ENCODE measurements at regions not wholly inside any gene's neighbourhood (a gene's known extent, or its start where the extent isn't known, plus 50 kb on each side); places are given as distances from the start of the nearest gene placed in this dataset.
"Not testable (repeated sequence)": the region's sequence is repeated elsewhere in the genome, so short reads cannot be mapped to it uniquely, and the experiment has no call there.

- no peaks in the 10 kb centered on the region for H3K27me3 ChIP-seq (ENCODE audit: control insufficient read depth, insufficient read depth, low read length)
- no peak overlapping the region for H3K27ac ChIP-seq (ENCODE audit: insufficient read depth, low read length)
- H3K4me1 ChIP-seq (ENCODE audit: control insufficient read depth, extremely low read depth, insufficient read depth, low read length), result no peaks in the 10 kb centered on the region
- H2AFZ ChIP-seq (ENCODE audit: low read length), result no peak overlapping the region
- H4K20me1 ChIP-seq (ENCODE audit: control insufficient read depth, extremely low read depth, insufficient read depth, low read length), result no peaks in the 10 kb centered on the region
- no peaks in the 10 kb centered on the region for H3K79me2 ChIP-seq (ENCODE audit: control insufficient read depth, insufficient read depth, low read length)
- H3K4me2 ChIP-seq (ENCODE audit: extremely low read depth, insufficient read depth, low read length), result no peak overlapping the region
- TF ChIP-seq CTCF (conservative IDR thresholded peaks at IDR 0.05 in 1 of 2, IDR thresholded peaks at IDR 0.05 in 1 of 2; ENCODE audit: low read depth in 1 of 2, low read length in 2 of 2), result no peak
- TF ChIP-seq EZH2 (IDR thresholded peaks at IDR 0.05; ENCODE audit: low read length, missing control alignments), result no peak
- DNase-seq (ENCODE audit: low read depth in 2 of 2), result no peak
- H3K9ac ChIP-seq (ENCODE audit: insufficient read depth, low read length), result no peak overlapping the region
- H3K9me3 ChIP-seq (ENCODE audit: control insufficient read depth, insufficient read depth, low read depth, low read length), result no peaks in the 10 kb centered on the region
- H3K4me3 ChIP-seq (replicated peaks in 1 of 4; ENCODE audit: control extremely low read depth in 1 of 4, insufficient read depth in 1 of 4, low read depth in 3 of 4, low read length in 4 of 4), result no peak overlapping the region
- no peaks in the 10 kb centered on the region for H3K36me3 ChIP-seq (ENCODE audit: control insufficient read depth, insufficient read depth, low read length)
Observed at GRCh38 chr22:33986167-33986771, 66.0 kb upstream of the LARGE1 start.

GRCh38 chr22:33986954-33987353 lies 66.7 kb upstream of the LARGE1 start:
- H4K20me1 ChIP-seq (ENCODE audit: control insufficient read depth, extremely low read depth, insufficient read depth, low read length), result no peaks in the 10 kb centered on the region
- no peak overlapping the region for H2AFZ ChIP-seq (ENCODE audit: low read length)
- no peak overlapping the region for H3K27ac ChIP-seq (ENCODE audit: insufficient read depth, low read length)
- no peaks in the 10 kb centered on the region for H3K9me3 ChIP-seq (ENCODE audit: control insufficient read depth, insufficient read depth, low read depth, low read length)
- no peak overlapping the region for H3K9ac ChIP-seq (ENCODE audit: insufficient read depth, low read length)
- H3K36me3 ChIP-seq (ENCODE audit: control insufficient read depth, insufficient read depth, low read length), result no peaks in the 10 kb centered on the region
- no peak overlapping the region for H3K4me2 ChIP-seq (ENCODE audit: extremely low read depth, insufficient read depth, low read length)
- H3K79me2 ChIP-seq (ENCODE audit: control insufficient read depth, insufficient read depth, low read length), result no peaks in the 10 kb centered on the region
- H3K27me3 ChIP-seq (ENCODE audit: control insufficient read depth, insufficient read depth, low read length), result no peaks in the 10 kb centered on the region
- H3K4me1 ChIP-seq (ENCODE audit: control insufficient read depth, extremely low read depth, insufficient read depth, low read length), result no peaks in the 10 kb centered on the region
- no peak overlapping the region for H3K4me3 ChIP-seq (replicated peaks in 1 of 4; ENCODE audit: control extremely low read depth in 1 of 4, insufficient read depth in 1 of 4, low read depth in 3 of 4, low read length in 4 of 4)
- TF ChIP-seq CTCF (conservative IDR thresholded peaks at IDR 0.05 in 1 of 2, IDR thresholded peaks at IDR 0.05 in 1 of 2; ENCODE audit: low read depth in 1 of 2, low read length in 2 of 2), result no peak
- no peak for TF ChIP-seq EZH2 (IDR thresholded peaks at IDR 0.05; ENCODE audit: low read length, missing control alignments)
- no peak for DNase-seq (ENCODE audit: low read depth in 2 of 2)

- H3K4me2 ChIP-seq (ENCODE audit: extremely low read depth, insufficient read depth, low read length); H3K27me3 ChIP-seq (ENCODE audit: control insufficient read depth, insufficient read depth, low read length); H3K4me3 ChIP-seq (replicated peaks in 1 of 4; ENCODE audit: control extremely low read depth in 1 of 4, insufficient read depth in 1 of 4, low read depth in 3 of 4, low read length in 4 of 4); H2AFZ ChIP-seq (ENCODE audit: low read length); H3K36me3 ChIP-seq (ENCODE audit: control insufficient read depth, insufficient read depth, low read length); DNase-seq (ENCODE audit: low read depth in 2 of 2); H4K20me1 ChIP-seq (ENCODE audit: control insufficient read depth, extremely low read depth, insufficient read depth, low read length); H3K79me2 ChIP-seq (ENCODE audit: control insufficient read depth, insufficient read depth, low read length); H3K9ac ChIP-seq (ENCODE audit: insufficient read depth, low read length); H3K9me3 ChIP-seq (ENCODE audit: control insufficient read depth, insufficient read depth, low read depth, low read length); H3K4me1 ChIP-seq (ENCODE audit: control insufficient read depth, extremely low read depth, insufficient read depth, low read length); H3K27ac ChIP-seq (ENCODE audit: insufficient read depth, low read length): not testable (repeated sequence)
Observed at GRCh38 chr22:33989263-33989662, 69.0 kb upstream of the LARGE1 start.
